ENCODE measurements at regions not wholly inside any gene's neighbourhood (a gene's known extent, or its start where the extent isn't known, plus 50 kb on each side); places are given as distances from the start of the nearest gene placed in this dataset.
"Not testable (repeated sequence)": the region's sequence is repeated elsewhere in the genome, so short reads cannot be mapped to it uniquely, and the experiment has no call there.

DNA sequence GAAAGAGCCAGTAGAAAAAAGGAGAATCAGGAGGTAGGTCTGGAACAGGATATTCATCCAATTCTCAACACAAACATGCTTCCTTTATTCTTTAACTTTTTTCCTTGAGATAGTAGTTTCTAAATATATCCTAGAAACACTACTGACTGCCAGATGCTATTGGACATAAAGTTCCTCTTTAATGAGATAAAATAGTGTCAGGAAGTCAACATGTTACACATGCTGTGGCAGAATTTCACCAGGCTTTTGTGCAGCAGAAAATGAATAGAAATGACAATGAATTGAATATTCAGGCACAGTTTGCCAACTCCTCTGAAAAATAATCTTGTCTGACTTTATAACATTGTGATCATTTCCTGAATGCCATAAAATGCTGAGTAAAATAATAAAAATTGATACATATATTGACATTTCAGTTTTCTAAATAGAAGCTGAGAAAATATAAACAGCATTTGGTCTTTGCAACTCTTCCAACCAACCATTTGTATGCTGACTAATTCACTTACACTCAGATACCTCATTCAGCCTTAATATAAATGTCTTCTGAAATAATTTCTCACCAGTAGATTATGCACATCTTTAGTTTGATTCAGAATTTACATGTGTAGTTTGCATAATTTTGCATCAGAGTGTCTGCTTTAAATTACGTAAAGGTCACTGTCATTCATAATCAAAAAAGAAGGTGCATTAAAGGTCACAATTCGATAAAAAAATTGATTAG is 486.1 kb upstream of the ADGRL2 start:
- DNase-seq = no peak

DNA sequence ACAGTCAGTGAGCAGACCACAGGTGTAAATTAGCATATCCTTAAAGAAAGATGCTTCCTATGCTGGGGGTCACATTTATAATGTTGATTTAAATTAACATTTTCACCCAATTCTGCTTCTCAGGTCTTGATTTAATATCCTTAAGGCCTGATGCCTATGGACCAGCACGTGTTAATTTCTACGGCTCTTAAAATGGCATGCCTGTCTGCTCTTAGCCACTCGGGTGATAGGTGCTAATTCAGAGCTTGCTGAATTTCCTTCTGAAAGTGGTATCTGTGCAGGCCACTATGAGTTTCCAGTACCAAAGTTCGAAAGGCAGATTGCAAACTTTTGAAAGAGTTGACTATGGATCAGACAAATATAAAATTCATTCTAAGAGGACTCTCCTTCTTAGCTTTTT is 487.4 kb upstream of the ADGRL2 start:
- DNase-seq = no peak

DNA sequence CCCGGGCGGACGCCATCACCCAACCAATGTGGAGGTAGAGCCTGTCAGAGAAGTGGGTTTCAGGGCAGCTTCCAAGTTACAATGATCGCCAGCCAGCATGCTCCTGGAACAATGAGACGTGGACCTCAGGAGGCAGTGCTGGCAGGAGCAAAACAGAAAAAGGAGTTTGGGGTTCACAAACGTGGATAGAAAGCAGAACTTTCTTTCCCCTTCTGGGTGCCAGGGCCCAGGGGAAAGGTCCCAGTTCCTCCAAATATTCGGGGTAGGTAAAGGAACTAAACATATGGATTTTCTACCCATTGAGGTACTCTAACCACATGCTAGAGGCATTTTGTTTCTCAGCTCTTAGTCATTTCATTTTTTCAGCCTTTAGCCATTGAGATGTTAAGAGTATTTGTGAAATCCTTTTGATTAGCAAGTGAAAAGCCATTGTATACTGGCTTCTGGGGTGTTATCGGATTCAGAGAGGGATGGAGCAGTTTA is 488.4 kb upstream of the ADGRL2 start:
- no peak for DNase-seq

DNA sequence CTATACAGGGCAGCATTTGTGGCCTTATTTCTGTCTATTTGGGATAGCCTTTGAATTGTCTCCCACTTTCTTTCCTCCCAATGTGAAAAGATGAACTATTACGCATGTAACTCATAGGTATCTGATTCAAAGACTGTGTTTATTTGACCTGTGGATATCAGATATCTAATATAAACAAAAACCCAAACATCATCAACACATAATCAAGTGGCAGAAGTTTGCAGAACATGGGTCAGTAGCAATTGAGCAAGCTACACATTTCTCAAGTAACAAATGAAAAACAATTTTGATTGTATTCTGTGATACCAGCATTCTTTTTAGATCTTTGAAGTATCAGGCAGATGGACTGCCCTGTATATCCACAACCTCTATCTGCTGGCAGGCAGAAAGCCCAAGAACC is 490.5 kb upstream of the ADGRL2 start:
- DNase-seq = no peak

DNA sequence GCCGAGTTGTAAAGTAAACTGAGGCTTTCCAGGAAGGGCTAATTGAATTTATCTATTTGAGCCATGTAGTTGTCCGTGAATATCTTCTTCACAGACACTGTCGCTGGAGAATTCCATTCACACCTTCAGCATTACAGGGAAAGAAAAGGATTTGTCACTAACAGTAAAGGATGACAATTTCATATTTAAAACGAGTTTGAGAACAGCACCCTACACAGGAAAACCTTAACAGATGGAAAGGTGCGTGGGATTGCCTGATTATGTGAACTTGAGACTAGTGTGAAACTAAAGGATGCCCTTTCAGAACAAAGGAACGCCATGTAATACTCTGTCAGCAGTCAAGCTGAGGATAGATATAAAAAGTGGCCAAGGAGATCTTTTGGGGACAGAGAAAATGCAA is 492.5 kb upstream of the ADGRL2 start:
- DNase-seq = no peak

DNA sequence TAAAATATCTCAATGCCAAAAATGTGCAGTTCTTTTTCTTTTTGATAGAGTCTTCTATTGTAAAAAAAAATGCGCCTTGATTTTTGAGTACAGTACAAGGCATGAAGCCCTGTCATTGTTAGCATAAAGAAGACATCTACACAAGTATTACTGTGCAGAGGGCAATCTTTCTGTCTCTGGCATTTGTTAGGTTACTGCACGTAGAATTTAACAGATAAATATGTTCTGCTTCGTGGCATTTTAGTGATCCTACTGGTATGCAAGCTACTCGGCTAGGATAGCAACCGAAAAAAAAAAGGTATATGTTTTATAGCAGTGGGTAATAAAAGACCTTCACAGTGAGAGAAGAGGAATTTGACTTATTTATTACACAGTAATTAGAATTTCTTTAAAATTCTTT is 492.9 kb upstream of the ADGRL2 start:
- DNase-seq = no peak

DNA sequence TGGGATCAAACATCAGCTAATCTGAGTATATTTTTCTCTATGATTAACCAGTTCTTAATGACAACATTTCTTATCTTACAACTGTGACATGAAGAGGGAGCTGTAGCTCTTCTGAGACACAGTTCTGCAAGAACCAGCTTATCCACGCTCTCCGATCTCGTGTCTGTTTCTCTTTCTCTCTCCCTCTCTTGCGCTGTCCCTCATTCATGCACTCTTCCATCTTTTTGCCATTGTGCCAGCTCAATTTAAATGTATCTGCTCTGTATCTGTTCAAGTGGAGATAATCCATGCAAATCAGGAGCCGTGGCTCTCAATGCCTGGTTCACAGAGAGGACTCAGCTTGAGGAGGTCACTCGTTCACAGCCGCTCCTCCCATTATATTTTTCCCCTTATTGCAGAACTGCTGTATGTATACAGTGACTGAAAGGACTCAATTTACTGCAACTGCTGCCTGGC is 494.7 kb upstream of the ADGRL2 start:
- peak; percentile 71 for DNase-seq

DNA sequence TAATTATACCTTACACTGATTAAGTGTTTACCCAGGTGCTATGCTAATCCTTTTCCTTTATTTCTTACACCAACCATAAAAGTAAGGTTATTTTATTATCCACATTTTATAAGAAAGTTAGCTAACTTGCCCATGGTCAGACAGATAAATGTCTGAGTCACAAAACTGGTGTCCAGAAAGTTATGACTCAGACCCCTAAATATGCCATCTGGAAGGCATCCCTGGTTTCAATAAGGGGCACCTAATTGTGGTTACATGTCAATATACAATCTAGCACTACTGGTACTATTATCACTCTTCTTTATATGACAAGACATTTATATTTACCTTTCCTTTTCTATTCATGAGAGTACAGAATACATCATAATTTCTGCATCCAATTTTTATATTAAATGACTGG is 496.5 kb upstream of the ADGRL2 start:
- no peak for DNase-seq

DNA sequence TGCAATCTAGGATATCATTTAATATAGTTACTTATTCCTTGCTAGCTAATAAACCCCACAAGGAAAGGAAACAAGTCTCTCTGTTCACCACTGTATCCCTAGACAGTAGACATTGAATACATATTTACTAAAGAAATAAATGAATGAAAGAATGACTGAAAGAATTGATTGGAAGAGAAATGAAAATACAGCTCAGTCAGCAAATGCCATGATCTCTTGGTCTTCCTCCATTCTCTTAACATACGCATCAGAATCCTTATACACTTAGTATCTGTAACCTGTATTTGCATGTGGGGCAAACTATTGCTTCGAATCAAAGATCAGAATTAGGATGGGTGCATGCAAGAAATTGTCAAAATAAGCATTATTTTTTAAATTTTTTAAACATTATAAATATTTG is 500.8 kb upstream of the ADGRL2 start:
- DNase-seq = no peak

DNA sequence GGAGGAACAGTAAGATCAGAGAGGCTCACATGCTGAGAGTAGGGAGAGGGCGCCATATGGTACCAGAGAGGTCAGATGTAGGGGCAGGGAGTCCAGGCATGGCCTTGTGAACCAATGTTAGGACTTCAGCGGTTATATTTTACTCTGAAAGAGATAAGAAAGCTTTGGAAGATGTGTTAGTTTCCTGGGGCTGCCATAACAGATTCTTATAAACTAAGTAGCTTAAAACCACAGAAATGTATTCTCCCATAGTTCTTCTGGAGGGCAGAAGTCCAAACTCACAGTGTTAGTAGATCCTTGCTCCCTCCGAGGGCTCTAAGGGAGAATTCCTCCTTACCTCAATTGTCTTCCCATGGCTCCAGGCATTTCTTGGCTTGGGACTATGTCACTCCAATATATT is 502.5 kb upstream of the ADGRL2 start:
- DNase-seq = no peak

DNA sequence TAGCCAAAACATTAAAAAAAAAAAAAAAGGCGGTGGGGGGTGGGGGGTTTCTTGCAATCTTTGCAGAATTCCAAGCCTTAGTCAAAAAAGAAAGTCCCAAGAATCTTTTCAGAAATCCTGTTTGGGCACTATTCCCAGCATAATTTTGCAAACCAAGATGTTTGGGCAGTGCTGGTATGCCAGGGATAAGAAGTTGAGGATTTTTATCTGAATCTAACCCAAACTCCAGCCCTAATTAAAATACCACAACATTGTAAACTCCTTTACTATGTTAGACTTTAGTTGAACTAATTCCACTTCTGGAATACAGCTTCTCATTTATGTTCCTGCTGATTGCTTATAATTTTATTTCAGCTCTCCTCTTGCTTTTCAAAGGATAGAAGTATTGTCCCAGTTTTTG is 504.1 kb upstream of the ADGRL2 start:
- no peak for DNase-seq

DNA sequence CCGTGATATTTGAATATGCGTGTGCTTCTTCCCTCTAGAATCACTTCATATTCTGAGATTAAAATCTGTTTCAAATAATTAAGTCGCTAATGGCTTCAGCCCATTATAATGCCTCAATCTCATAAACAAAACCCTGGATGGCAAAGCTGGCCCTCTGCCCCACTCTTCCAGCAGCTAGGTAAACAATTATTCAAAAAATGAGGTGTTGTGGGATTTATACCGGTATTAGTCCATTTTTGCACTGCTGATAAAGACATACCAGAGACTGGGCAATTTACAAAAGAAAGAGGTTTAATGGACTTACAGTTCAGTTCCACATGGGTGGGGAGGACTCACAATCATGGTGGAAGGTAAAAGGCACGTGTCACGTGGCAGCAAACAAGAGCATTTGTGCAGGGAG is 510.4 kb upstream of the ADGRL2 start:
- no peak for DNase-seq

DNA sequence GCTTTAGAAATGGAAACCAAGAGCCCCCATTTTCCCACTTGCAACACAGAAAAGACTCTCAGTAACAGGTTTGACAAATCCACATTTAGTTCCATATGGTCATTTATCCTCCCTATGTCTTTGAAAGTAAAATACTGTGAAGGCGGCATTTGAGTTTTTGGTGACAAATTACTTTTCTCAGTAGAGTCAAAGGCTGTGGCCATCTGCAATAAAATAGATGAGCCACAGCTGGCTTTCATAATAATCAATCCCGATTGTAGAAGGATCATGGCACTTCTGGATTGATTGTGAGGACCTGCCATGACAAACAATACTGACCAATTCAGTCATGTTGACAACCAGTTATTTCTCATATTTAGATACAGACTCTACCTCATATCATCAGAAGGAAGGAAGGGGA is 512.0 kb upstream of the ADGRL2 start:
- no peak for DNase-seq

DNA sequence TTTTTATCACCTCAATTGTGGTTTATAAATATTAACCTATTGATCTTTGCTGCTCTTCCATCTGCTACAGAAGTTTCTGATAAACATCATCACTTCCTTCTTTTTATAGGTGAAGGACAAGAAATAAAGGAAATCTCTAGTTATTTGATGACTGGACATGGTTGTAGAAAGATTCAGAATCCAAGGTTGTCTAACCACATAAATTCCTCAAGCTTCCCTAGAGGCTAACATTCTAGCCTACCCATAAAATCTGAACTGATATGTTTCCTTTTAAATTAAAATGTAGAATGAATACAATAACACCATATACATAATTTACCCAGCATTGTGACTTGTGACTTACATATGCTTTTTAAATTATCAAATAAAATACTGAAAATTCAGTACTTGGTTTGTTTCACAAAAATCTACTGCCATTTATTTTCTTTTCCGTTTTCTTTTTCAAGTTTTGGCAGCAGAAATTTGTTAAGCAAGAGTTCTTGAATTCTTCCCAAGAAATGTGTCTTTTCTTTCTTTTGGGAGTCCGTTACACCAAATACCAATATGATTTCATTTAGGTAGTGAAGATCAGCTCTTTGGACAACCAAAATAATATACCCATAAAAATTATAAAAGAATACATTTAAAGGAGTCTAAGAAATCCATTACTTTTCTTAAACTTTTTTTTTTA is 513.2 kb upstream of the ADGRL2 start:
- no peak for DNase-seq

DNA sequence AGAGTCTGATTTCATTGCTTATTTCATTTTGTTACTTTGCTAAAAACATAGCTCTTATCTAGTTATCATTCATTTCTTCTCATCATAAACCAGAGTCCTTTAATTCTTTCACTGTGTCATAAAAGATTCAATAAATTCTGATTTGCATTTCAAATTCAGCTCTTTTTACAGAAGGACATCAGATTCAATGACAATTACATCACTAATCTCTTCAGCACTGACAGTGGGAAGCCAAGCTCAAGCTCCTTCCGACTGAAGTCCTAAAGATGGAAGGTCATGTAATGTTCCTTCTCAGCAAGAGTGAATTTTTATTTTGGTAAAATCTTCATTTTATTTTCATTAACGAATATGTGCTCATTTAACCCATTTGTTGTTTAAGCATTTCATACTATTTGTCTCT is 530.7 kb upstream of the ADGRL2 start:
- no peak for DNase-seq

DNA sequence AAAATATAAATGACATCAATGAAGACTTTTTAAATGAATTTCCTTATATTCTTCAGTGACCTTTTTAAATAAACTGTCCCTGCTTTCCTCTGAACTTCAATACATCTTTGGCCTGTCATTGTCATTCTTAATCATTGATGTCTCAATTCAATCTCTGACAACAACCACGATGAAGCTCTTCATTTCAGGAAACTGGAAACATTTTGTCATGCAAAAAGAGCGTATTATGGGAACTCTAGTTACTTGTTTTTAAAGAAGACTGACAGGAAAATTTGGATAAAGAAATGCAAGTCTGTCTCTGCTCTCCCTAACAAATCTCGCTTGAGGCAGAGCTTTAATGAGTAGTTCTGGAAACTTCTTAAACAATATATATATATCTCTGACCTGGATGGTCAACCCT is 535.8 kb upstream of the ADGRL2 start:
- DNase-seq = no peak

DNA sequence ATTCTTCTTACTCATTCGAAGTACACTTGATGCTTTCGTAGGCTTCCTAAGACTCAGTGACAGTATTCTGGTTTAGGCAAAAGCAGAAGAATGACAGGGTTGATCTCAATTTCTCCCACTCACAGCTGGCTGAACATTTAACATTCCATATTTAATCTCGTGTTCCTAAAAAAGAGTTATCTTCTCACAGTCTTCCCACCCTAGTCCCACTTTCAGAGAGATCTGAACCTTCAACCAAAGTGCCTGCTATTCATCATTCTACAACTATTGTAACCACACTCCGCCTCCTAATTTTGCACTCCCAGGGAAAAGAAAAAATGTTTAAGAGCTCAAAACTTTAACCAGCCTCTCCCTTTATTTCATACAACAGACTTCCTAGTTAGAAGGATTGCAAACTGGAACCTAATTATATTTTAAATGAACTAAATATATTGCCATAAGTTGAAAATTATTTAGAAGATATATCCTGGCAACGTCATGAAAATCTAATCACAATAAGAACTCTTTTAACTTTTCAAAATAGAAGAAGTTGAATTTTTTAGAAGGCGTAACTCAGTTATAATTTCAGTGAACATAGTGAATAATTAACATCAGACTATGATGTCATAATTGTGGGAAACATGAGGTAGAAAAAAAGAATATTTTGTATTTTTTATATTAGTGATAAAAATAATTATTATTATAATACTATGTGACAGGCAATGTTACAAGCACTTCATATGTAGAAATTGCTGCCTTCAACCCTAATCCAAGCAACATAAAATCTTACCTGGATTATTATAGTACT is 540.9 kb upstream of the ADGRL2 start:
- DNase-seq = no peak

DNA sequence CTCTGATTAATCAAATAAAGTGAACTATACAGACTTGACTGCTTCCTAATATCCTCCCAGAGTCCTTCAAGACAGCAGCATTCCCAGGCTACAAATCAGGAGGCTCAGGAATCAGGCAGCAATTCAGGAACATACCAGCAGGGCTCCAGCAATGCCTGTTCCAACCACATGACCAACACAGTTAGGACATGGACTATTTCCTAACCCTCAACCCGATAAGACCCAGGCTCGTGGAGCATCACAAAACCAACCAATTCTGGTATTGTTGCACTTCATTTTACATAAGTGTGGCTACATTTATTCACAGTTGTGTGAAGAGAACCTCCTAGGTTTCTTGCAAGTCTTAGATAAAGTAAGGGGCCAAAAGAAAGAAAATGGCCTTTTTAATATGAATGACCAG is 546.2 kb upstream of the ADGRL2 start:
- DNase-seq = no peak

DNA sequence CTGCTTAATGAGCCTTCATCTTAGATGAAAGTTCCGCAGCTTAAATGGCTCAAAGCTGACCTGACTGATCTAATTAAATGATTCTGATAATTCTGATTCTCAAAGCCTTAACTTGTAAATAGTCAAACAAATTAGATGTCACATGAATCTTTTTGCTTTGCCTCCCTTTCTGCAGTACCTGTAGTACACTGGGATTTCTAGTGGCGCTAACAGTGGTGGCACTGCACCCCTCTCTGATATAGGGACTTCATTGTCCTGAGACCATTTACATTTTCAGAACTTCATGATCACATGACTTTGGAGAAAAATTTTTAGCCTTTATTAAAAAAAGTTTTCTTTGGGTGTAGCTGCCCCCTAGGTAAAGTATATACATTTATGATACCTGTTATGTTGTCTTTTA is 546.7 kb upstream of the ADGRL2 start:
- DNase-seq = no peak

DNA sequence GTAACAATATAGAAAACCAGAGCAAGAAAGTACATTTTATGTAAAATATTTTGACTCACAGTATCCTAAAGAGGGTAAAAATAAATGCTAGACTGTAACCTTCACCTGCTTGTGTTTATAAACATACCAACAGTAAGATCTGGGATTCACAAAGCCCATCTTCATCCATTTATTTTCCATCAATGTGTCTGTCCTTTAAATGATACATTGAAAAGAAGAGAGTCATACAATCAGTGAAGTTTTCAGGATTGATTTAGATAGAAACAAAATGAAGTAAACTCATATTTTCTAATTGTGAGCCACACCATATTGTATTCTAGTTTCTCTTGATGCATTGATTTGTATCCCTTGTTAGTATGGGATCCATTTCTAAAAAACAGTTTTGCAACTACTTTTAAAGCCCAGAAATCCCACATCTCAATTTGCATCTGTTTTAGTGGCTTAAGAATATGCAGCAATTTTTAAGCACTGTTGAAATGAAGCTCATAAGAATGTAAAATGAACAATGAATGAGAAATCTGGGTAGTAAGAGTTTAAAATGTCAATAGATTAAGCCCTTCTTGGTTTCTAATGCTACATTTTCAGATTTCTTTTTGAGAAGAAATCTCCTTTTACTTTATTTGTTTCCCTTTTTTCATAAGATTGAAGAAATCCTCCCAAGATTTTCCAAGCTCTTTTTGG is 548.1 kb upstream of the ADGRL2 start:
- no peak for DNase-seq

DNA sequence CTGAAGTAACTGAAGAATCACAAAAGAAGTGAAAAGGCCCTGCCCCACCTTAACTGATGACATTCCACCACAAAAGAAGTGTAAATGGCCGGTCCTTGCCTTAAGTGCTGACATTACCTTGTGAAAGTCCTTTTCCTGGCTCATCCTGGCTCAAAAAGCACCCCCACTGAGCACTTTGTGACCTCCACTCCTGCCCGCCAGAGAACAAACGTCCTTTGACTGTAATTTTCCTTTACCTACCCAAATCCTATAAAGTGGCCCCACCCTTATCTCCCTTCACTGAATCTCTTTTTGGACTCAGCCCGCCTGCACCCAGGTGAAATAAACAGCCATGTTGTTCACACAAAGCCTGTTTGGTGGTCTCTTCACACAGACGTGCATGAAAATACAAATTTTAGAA is 549.9 kb upstream of the ADGRL2 start:
- not testable (repeated sequence) for DNase-seq

DNA sequence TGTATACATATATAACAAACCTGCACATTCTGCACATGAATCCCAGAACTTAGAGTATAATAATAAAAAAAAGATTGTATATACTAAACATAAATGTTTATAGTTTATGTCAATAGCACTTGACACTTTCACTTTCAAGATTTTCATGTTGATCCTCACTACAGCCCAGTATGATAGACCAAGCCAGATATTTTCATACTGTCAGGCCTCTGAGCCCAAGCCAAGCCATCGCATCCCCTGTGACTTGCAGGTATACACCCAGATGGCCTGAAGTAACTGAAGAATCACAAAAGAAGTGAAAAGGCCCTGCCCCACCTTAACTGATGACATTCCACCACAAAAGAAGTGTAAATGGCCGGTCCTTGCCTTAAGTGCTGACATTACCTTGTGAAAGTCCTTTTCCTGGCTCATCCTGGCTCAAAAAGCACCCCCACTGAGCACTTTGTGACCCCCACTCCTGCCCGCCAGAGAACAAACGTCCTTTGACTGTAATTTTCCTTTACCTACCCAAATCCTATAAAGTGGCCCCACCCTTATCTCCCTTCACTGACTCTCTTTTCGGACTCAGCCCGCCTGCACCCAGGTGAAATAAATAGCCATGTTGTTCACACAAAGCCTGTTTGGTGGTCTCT is 555.5 kb upstream of the ADGRL2 start:
- DNase-seq = not testable (repeated sequence)

DNA sequence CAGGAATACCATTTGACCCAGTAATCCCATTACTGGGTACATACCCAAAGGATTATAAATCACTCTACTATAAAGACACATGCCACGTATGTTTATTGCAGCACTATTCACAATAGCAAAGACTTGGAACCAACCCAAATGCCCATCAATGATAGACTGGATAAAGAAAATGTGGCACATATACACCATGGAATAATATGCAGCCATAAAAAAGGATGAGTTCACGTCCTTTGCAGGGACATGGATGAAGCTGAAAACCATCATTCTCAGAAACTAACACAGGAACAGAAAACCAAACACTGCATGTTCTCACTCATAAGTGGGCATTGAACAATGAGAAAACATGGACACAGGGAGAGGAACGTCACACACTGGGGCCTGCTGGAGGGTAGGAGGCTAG is 556.1 kb upstream of the ADGRL2 start:
- DNase-seq = not testable (repeated sequence)

Data from NCI-H510A (cell line).